ENCODE measurements at regions not wholly inside any gene's neighbourhood (a gene's known extent, or its start where the extent isn't known, plus 50 kb on each side); places are given as distances from the start of the nearest gene placed in this dataset.
A peak's percentile ranks its signal among the peaks of the same experiment; 100 is the strongest.

DNA sequence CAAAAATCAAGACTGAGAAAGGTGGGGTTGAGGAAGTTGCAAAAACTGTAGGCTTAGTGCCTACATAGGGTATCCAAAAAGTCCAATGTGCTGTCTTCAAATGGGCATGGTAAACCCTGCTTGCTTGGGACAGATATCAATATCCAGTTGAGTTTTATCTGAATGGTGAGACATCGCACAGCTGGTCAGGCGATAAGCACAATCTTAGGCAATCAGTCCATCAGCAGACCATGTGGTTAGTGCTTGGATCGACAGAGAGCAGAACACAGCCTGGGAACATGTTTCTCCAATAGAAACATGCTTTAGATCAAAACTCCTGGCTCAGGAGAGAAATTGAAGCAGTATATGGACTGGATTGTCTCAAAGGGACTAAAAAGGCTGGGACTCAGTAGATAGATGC lies 151.3 kb upstream of the IPO5 start:
- ATAC-seq = no peak
- no peak overlapping the region for H3K27ac ChIP-seq
- H3K27me3 ChIP-seq = no peaks in the 10 kb centered on the region
- DNase-seq = no peak
- TF ChIP-seq, protein P1, sequence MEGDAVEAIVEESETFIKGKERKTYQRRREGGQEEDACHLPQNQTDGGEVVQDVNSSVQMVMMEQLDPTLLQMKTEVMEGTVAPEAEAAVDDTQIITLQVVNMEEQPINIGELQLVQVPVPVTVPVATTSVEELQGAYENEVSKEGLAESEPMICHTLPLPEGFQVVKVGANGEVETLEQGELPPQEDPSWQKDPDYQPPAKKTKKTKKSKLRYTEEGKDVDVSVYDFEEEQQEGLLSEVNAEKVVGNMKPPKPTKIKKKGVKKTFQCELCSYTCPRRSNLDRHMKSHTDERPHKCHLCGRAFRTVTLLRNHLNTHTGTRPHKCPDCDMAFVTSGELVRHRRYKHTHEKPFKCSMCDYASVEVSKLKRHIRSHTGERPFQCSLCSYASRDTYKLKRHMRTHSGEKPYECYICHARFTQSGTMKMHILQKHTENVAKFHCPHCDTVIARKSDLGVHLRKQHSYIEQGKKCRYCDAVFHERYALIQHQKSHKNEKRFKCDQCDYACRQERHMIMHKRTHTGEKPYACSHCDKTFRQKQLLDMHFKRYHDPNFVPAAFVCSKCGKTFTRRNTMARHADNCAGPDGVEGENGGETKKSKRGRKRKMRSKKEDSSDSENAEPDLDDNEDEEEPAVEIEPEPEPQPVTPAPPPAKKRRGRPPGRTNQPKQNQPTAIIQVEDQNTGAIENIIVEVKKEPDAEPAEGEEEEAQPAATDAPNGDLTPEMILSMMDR (IDR thresholded peaks at IDR 0.05) = no peak
- no peak for TF ChIP-seq POLR2A (IDR thresholded peaks at IDR 0.05)
- no peak overlapping the region for H3K4me3 ChIP-seq
- 66 to 82% (median 75%) methylated on average over 3 of the region's 3 CpGs for WGBS, 4 donors
- H3K36me3 ChIP-seq = no peaks in the 10 kb centered on the region
- intact Hi-C loops (cut with DNase I) = loop anchor here in 7 of 10 donors (5.0 to 10.0 kb wide), 8 partner anchors 50 to 787 kb away; partner anchors contain the start of gene RAP2A (in 2 of the 7)
- H3K9me3 ChIP-seq = peaks cover 0 to 4% (median 0%) of the 10 kb centered on the region in 12 donors
- no peaks in the 10 kb centered on the region for H3K4me1 ChIP-seq

DNA sequence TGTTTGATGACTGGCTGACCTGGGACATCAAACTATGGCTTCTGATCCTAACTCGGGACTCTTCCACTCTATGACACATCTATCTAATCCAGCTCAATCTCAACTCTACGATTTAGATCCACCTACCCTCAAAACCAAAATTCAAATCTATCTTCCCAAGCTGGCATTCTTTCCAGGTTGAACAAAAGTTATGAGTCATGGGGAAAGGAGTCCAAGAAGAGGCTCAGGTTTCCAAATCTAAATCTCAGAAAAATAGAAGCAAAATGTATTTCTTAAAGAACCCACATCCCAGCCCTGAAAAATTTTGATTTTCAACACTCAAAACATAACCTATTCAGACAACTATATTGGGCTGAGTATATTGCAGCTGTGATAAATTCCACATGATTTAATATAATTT lies 143.9 kb upstream of the IPO5 start:
- Histone ChIP-seq H3K4me1 (no peaks in the 10 kb centered on the region), H3K4me3 (no peak overlapping the region), H3K9me3 (no peaks in the 10 kb centered on the region), H3K27ac (no peak overlapping the region), H3K36me3 (no peaks in the 10 kb centered on the region), H3K27me3 (no peaks in the 10 kb centered on the region)
- DNase-seq = no peak
- intact Hi-C loops (cut with DNase I) = loop anchor here in 6 of 10 donors (10.0 kb wide), 5 partner anchors 375 to 795 kb away; partner anchors contain the start of gene RAP2A (in 2 of the 6)
- no peak for ATAC-seq
- 65 to 73% (median 68%) methylated on average over 2 of the region's 2 CpGs for WGBS, 4 donors
- no peak for TF ChIP-seq POLR2A (IDR thresholded peaks at IDR 0.05)
- TF ChIP-seq, protein P1 (IDR thresholded peaks at IDR 0.05) = no peak

DNA sequence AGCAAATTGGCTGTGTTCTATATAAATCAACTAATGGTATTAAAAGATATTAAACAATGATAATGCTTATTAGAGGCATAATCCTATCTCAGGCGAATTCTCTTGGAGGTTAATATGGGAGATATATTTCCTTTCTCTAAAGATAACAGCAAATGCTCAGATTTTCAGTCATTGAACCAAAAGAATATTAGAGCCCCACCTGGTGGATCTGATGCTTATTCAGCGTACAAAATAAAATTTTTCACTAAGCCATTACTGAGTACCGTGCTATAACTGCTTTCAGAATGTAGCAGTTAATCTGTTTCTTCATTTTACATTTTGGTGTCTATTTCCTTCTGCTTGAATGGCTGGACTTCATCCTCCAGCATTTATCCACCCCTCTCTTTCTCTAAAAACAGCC lies 143.3 kb upstream of the IPO5 start:
- no peaks in the 10 kb centered on the region for H3K27me3 ChIP-seq
- H3K9me3 ChIP-seq = no peaks in the 10 kb centered on the region
- no peaks in the 10 kb centered on the region for H3K4me1 ChIP-seq
- H3K36me3 ChIP-seq = no peaks in the 10 kb centered on the region
- 23 to 40% (median 33%) methylated on average over 3 of the region's 3 CpGs for WGBS, 4 donors
- ATAC-seq (no peak), DNase-seq (no peak)
- no peak overlapping the region for H3K27ac ChIP-seq
- H3K4me3 ChIP-seq = no peak overlapping the region
- TF ChIP-seq, protein P1 (IDR thresholded peaks at IDR 0.05) = peak in 10 of 12 donors; percentile 15 to 54 (median 34)
- no peak for TF ChIP-seq POLR2A (IDR thresholded peaks at IDR 0.05)
- intact Hi-C loops (cut with DNase I) = loop anchor here in 1 of 10 donors (10.0 kb wide), 1 partner anchor 795 kb away; no protein-coding TSS in a partner anchor

DNA sequence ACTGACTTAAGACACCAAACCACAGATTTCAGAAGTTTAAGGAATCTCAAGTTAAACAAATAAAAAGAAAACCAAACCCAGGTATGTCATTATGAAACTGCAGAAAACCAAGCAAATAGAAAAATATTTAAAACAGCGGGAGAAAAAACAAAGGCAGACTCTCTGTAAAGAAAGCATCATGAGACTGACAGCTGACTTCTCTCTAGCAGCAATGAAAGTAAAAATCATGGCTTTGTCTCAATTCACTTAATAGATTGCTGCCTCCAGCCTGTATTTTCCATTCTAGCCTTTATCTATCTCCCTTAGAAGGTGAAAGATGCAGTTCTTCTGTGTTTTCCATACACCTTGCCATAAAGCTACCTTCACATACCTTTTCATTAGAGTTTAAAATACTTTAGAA lies 131.1 kb upstream of the IPO5 start:
- ATAC-seq (no peak), DNase-seq (no peak)
- Histone ChIP-seq H3K4me3 (no peak overlapping the region), H3K27me3 (peaks cover 0 to 11% (median 0%) of the 10 kb centered on the region in 9 donors), H3K4me1 (no peaks in the 10 kb centered on the region), H3K36me3 (no peaks in the 10 kb centered on the region), H3K27ac (no peak overlapping the region), H3K9me3 (peaks cover 0 to 6% (median 0%) of the 10 kb centered on the region in 12 donors)
- WGBS, 4 donors = 93 to 100% (median 99%) methylated on average over 1 of the region's 1 CpG
- TF ChIP-seq, protein P1 (IDR thresholded peaks at IDR 0.05) = no peak
- no peak for TF ChIP-seq POLR2A (IDR thresholded peaks at IDR 0.05)
- intact Hi-C loops (cut with DNase I) = no loop called here
